ENCODE measurements at regions not wholly inside any gene's neighbourhood (a gene's known extent, or its start where the extent isn't known, plus 50 kb on each side); places are given as distances from the start of the nearest gene placed in this dataset.
"Not testable (repeated sequence)": the region's sequence is repeated elsewhere in the genome, so short reads cannot be mapped to it uniquely, and the experiment has no call there.

DNA sequence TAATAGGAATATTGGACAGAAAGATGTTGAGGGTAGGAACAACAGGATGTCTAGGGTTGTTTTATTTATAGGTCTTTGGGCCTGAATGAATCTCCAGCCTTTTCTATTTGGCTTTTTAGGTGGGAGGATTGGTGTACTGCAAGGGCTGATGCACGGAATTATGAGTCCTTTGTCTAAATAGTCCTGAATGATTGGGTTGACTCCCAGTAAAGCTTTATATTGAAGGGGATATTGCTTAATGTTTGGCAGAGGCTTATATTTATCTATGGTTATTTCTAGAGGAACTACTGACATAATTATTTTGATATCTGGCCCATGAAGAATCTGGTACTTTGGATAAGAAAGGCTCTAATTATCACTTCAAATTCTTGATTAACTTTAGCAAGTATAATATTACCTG is 253.6 kb upstream of the AVPR1A start:
- DNase-seq, result no peak

DNA sequence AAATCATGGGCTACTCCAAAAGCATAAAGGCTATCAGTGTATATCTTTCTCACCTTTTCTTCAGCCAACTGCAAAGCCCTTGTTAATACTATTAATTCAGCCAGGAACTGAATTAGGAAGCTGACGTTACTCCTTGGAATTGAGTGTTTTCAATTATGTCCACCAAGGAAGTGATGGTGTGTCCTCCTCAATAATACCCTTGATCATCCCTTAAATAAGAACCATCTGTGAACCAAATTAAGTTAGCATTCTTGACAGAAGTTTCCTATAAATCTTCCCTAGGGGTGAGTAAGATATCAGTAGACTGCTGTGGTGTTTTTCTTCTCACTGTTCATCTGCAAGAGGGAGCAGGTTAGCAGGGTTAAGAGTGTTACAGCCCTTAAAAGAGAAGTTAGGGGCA is 252.3 kb upstream of the AVPR1A start:
- DNase-seq, result no peak

DNA sequence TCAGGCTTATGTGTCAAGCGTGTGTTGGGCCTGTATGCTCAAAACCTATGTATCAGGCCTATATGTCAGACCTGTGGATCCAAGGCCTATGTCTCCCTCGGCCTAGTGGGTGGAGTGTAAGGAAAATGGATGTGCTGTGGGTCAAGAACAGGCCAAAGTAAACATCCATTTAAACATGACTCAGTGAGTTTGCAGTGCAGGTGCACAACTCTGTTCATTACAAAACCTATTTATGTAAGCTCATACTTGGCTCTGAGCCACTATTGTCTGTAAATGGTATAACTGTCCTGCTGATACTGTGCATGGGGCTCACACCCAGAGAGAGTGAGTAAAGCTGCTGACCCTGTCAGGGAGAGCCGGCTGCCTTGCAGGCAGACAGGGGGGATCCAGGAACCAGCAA is 249.7 kb upstream of the AVPR1A start:
- DNase-seq, result peak; percentile 98

DNA sequence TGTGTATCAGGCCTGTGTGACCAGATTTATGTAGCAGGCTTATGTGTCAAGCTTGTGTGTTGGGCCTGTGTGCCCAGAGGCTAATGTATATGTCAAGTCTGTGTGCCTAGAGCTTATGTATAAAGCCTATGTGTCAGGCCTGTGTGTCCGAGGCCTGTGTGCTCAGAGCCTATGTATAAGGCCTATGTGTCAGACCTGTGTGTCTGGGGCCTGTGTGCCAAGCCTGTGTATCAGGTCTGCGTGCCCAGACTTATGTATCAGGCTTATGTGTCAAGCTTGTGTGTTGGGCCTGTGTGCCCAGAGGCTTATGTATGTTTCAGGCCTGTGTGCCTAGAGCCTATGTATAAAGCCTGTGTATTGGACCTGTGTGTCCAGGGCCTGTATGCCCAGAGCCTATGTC is 249.3 kb upstream of the AVPR1A start:
- no peak for DNase-seq

DNA sequence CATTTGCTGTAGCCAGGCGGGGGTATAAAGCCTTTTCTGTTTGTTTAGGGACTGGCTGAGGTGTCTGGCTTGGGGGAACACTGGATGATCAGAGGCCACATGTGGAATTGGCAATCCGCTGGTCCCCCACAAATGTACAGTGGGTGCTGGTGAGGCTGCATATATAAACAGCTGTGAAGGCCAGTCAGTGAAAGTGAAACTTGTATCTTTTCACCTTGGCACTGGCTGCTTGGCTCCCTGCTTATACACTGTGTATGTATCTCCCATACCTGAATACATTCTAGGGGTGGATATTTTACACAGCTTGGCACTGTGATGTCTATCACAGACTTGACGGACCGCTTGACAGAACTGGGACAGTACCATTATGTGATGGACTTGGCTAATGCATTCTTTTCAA is 246.8 kb upstream of the AVPR1A start:
- DNase-seq, result no peak

DNA sequence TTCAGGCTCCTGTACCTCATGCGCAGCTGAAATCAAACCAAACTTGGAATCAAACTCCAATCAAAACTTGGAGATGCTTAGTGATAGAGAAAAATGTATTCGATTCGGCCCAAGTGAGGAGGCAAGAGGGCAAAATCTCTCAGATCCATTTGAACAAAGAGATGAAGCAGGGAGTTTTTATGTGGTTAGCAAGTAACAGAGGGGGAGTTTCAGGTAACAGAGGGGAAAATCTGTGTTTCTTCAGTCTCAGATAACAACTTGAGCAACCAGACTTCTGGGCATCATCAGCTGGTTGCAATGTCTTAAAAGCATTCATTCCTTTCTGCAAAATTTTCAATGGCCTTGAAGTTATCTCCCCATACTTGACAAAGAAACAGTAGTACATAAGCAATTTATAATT is 245.1 kb upstream of the AVPR1A start:
- DNase-seq, result no peak

DNA sequence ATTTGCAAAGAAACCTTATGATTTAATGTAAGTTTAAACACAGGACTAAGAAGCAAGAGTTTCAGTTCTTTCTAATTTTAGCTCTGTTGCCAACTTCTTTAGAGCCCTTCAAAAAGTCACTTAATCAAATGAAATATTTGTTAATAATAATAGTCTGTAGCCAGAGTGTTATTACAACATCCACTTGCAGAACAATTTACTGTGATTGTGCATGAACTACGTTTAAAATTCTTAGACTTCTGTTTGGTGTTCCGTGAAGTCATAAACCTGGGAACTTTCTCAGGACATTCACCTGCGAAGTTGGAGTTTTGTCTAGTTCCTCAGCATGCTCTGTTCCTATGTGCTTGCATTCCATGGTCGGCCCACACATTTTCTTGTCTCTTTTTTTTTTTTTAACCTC is 244.0 kb upstream of the AVPR1A start:
- DNase-seq, result no peak

DNA sequence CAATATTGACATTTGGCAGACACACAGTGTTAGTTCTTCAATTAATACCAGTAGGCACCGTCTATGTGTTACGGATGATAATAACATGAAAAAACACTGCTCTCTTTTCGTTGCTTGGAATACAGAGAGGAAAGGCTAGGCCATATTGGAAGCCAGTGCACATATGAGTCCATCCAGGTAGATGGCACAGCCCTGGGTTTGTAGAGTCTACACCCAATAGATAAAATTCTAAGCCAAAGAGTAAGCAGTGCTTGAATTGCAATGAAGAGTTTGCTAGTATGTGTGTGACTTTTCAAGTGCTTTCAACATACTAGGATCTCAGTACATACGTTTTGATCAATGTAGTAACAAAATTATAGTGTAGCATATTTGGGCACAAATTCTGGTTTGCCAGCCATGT is 243.3 kb upstream of the AVPR1A start:
- DNase-seq, result no peak

DNA sequence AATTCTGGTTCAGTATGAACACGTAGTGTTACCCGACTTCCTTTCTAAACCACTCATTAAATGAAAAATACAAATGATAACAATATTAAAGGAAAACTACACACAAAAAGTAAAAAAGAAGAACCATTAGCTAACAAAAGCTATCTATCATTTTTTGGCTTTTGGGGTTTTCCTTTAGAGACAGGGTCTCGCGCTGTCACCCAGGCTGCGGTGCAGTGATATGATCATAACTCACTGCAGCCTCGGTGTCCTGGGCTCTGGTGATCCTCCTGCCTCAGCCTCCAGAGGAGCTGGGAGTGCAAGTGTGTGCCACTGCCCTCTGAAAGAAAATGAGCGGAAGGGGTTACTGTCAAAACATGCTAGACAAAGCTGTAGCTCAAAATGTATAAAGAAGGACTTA is 238.2 kb upstream of the AVPR1A start:
- no peak for DNase-seq

DNA sequence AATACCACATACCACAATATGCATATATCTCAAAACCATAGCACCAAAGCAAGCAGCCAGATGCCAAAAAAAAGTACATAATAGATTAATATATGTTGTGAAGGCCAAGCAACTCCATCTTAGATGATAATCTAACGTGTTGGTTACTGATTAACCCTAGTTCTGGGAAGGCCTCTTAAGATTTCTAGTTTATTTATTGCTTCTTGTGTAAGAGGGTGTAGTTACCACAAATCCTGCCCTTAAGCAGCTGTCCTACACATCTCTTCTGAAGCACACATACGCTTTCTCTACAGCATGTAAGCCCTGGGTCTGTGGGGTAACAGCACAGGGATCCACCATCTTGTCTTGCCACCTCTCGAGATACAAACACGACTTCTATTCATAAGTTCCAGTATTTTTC is 236.8 kb upstream of the AVPR1A start:
- no peak for DNase-seq

DNA sequence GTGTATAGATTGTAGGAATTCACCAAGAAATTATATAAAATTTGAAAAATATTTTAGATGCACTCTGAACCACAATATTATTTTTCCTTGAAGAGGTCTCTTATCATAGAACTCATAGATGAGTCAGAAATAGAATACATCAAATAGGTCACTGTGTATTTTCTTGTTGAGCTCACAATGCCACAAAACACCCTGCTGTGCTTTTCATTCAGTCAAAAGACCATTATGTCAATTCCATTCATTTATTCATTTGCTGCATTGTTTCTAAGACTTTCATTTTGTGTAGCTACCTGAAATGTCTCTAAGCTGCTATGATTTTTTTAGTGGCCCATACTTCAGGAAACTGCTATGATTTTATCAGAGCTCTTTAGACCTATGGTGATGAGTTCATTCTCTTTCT is 231.9 kb upstream of the AVPR1A start:
- DNase-seq, result no peak

DNA sequence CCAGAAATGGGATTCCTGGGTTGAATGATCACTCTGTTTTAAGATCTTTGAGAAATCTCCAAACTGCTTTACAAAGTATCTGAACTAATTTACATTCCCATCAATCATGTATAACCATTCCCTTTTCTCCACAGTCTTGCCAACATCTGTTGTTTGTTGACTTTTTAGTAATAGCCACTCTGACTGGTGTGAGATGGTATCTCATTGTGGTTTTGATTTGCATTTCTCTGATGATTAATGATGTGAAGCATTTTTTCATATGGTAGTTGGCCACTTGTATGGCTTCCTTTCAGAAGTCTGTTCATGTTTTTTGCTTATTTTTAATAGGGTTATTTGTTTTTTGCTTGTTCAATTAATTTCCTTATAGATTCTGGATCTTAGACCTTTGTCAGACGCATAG is 211.8 kb upstream of the AVPR1A start:
- no peak for DNase-seq

DNA sequence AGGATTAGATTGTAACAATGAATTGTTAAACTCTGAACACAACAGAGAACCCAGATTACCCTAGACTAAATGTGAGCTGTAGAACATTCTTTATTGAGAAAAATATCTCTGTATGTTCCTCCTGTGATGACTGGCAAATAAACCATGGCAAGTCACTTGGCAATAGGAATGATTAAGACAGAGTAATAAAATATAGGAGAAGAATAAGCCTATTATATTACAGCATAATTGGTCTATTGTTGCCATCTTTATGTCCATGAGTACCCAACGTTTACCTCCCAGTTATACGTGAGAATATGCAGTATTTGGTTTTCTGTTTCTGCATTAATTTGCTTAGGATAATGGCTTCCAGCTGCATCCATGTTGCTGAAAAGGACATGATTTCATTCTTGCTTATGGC is 211.2 kb upstream of the AVPR1A start:
- no peak for DNase-seq

DNA sequence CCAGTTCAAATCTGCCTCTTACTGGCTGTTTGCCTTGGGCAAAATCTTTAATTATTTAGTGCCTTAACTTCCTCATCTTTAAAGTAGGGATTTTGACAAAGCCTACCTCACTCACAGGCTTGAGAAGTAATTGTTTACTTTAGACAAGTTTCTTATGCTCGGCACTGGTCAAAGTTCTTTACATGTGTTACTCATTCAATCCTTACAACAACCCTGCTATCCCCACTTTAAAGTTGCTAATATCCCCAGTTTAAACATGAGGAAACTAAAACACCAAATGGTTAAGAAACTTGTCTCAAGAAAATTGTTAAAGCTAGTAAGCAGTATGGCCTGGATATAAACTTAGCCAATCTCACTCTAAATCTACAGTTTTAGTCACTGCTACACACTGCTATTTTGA is 204.0 kb upstream of the AVPR1A start:
- DNase-seq, result no peak

DNA sequence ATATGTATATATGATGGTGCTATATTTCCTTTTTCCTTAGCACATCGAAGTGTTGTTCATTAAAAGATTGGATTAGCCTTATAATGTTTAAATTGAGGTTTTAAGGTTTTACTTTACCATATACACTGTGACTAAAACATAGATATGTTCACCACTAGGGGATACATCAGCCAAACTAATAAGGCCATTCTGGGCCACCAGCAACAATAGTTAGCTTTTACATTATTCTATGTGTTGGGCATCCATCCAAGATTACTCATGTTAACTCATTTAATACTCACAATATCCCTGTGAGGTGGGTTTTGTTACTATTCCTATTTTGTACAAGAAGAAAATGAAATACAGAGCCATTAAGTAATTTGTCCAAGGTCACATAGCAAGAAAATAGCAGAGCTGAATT is 202.6 kb upstream of the AVPR1A start:
- DNase-seq, result peak; percentile 79

DNA sequence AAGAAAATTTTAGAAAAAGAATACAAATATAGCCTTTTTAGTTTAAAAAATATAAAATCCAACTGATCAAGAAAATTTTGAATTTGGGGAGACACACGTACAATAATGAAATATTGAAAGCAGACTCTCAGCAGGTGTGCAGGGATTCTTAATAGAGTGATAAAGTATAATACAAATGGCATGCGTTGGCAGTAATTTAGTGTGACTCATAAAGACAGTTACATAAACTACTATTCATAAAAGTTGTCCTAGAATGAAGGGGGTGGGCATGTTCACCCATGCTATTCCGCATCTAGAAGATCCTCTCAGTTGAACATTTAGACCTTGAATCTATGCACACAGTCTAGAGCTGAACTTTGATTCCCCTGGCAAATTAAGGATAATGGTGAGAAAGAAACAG is 200.4 kb upstream of the AVPR1A start:
- DNase-seq, result no peak

DNA sequence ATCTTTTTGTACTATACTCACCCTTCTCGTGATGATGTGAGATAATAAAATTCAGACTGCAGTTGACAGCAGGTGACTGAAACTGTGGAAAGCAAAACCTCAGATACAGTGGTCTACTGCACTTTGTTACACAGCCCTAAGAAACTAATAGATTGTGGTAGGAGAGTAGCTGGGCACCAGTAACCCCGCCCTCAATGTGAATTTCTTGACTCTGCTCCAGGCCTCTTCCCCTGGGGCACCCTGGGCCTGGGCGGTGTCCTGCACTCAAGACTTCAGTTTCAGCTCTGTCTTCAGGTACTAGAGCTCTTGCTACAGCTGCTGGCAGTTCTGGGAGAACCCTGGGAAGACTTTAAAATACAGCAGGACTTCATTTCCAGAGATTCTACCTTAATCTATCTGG is 197.6 kb upstream of the AVPR1A start:
- no peak for DNase-seq

DNA sequence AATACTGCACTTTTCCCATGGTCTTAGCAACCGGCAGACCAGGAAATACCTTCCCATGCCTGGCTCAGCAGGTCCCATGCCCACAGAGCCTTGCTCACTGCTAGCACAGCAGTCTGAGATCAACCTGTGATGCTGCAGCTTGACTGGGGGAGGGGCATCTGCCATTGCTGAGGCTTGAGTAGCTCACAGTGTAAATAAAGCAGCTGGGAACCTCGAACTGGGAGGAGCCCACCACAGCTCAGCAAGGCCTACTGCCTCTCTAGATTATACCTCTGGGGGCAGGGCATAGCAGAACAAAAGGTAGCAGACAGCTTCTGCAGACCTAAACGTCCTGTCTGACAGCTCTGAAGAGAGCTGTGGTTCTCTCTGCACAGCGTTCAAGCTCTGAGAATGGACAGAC is 186.2 kb upstream of the AVPR1A start:
- DNase-seq, result not testable (repeated sequence)

DNA sequence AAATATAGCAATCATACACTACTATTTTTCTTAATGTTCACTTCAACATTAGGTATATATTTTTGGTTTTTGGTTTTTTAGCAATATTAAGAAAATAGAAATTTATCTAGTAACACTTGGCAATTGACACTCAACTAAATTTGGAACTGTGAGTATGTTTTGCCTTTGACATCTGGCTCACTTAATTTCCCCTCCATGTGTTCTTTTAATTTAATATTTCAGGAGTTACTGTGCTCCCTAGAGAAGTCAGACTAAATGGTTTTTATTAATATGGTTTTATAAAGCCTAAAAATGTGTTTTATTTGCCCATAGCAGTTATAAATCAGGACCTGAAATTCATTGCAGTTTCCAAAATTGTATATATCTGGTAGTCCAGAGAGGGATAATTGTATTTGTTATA is 175.3 kb upstream of the AVPR1A start:
- no peak for DNase-seq

DNA sequence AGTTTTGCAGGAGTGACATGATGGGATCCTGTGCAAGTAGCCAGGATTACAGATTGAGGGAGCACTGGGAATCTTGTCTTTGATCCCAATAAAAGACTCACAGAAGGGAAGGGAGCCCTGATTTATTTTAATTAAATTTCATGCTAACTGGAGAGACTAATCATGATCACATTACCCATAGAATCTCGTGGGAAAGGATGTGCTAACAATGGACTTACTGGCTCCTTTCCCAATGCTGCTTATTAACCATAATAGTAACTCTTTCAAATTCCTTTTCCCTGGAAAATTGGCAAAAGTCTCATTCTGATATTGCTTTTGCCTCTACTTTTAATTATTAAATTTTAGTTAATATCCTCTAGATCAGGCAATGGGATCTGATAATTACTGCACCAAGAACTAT is 174.8 kb upstream of the AVPR1A start:
- DNase-seq, result peak; percentile 63

DNA sequence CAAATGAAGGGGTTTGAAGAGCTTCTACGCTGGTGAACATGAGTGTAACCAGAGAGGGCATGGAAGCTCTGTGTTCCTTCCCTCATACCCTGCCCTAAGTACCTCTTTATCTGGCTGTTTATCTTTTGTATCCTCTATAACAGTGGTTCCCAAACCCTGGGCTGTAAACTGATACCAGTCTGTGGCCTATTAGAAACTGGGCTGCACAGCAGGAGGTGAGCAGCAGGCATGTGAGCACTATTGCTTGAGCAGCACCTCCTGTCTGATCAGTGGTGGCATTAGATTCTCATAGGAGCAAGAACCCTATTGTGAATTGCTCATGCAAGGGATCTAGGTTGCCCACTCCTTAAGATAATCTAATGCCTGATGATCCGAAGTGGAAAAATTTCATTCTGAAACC is 172.9 kb upstream of the AVPR1A start:
- DNase-seq, result no peak

DNA sequence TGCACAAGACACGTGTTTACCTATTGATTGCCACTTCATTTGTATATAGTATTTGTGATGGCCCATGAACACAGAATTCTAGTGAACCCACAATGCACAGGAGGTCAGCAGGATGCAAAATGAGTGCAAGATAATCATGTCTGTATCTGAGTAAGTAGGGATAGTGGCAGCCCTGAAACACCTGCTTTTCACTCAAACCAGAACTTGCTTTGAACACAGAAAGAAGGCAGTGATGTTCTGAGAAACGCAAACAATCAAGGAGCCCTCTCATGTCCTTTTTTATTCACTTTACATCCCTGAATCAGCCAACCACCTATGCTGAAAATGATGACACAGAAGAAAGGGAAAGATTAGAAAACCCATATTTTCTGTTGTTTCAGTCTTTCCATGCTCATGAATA is 170.4 kb upstream of the AVPR1A start:
- DNase-seq, result no peak

DNA sequence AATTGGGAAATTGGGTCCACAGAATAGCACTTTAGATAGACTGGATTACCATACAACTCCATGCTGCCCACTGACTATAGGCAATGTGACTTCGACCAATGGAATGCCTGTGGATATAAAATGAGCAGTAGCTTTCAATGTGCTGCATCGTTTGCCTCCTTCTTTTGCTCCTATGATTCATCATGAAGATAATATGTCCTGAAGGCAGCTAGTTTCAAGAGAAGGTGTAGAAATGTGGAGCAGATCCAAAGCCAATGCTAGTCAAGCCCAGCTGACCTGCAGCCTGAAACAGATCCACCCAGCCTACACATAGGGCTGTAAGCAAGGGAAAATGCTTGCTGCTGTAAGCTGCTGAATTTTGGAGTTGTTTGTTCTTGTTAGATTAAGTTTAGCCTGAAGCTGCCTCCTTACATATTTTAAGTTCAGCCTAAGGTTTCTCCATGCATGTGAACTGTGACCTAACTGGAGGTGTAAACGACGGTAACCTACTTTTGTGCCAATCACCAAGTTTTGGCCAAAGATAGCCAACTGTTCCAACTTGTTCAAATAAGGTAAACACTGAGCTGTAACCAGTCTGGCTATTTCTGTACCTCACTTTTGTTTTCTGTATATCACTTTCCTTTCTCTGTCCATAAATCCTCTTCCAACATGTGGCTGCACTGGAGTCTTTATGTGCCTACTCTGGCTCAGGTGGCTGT is 169.1 kb upstream of the AVPR1A start:
- no peak for DNase-seq

DNA sequence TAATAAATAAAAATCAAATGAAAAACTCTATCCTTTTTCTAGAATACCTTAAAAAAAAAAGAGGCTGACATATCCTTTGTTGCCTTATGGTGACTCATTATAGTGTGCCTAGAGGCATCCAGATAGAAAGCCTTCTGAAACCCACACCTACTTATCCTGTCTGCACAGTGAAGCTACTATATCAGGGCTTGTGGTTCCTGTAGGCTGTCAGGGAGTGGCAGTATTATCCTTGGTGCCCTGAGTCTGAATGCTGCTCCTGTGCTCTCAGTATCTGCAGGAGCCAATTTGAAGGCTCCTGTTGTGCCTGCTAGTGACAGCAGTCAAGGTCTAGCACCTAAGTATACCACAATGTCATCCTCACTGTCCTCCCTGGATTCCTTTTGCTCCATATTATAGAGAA is 168.4 kb upstream of the AVPR1A start:
- no peak for DNase-seq

DNA sequence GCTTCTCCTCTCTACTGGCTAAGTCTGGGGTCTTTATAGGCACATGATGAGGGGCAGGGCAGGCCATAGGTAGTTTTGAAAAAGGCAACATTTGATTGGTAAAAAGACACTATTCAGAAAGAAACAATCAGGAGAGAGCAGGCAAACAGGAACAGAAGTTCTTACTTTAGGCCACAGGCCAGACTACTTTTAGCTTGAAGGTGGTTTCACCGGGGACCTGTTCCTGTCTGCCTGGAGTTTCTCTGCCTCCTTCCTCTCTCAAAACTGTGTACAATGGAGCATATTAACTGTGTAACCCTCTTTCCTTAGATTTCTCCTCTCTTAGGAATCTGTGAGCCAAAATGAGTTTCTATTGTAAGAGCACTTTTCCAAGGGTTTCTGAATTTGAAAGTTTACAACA is 167.9 kb upstream of the AVPR1A start:
- DNase-seq, result no peak

DNA sequence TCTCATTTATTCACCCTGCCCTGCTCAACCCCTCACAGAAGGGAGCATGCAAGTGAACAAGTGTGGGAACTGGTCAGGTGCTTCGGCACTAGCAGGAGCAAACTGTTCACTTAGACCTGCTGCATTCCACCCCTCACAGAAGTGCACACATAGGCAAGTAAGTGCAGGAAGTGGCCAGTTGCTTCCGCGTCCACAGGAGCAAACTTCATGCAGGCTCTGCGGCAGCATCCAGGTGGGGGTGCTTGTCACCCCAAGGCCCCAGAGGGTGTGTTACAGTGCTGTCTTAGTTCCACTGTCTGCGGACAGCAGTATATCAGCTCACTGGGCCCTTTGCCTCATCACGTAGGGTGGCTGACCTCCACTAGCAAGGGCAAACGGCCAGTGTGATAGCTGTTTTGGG is 167.3 kb upstream of the AVPR1A start:
- DNase-seq, result no peak

All from dermis blood vessel endothelial cell (primary cell).